ENCODE measurements at regions not wholly inside any gene's neighbourhood (a gene's known extent, or its start where the extent isn't known, plus 50 kb on each side); places are given as distances from the start of the nearest gene placed in this dataset.

- H3K4me3 ChIP-seq (ENCODE audit: low read depth, low read length), result no peak overlapping the region
- DNase-seq (ENCODE audit: low read depth), result peak; percentile 75
- no peak for TF ChIP-seq CTCF (IDR thresholded peaks at IDR 0.05; ENCODE audit: insufficient read depth, low read length, severe bottlenecking)
- H3K27me3 ChIP-seq (ENCODE audit: control insufficient read depth, insufficient read depth, low read length), result no peaks in the 10 kb centered on the region
- no peaks in the 10 kb centered on the region for H3K36me3 ChIP-seq (ENCODE audit: control insufficient read depth, insufficient read depth, low read length)
- FAIRE-seq, result no peak
Measured at GRCh38 chr21:14707511-14708020, 161.5 kb upstream of the SAMSN1 start.

- no peaks in the 10 kb centered on the region for H3K36me3 ChIP-seq (ENCODE audit: control insufficient read depth, insufficient read depth, low read length)
- no peaks in the 10 kb centered on the region for H3K27me3 ChIP-seq (ENCODE audit: control insufficient read depth, insufficient read depth, low read length)
- FAIRE-seq (no peak), DNase-seq (ENCODE audit: low read depth) (no peak)
- H3K4me3 ChIP-seq (ENCODE audit: low read depth, low read length), result no peak overlapping the region
- no peak for TF ChIP-seq CTCF (IDR thresholded peaks at IDR 0.05; ENCODE audit: insufficient read depth, low read length, severe bottlenecking)
Measured at GRCh38 chr21:14706712-14707510, 160.8 kb upstream of the SAMSN1 start.

GRCh38 chr21:14699433-14700407 is 153.6 kb upstream of the SAMSN1 start:
- Histone ChIP-seq H3K27me3 (ENCODE audit: control insufficient read depth, insufficient read depth, low read length) (no peaks in the 10 kb centered on the region), H3K36me3 (ENCODE audit: control insufficient read depth, insufficient read depth, low read length) (no peaks in the 10 kb centered on the region), H3K4me3 (ENCODE audit: low read depth, low read length) (no peak overlapping the region)
- TF ChIP-seq CTCF (IDR thresholded peaks at IDR 0.05; ENCODE audit: insufficient read depth, low read length, severe bottlenecking), result no peak
- no peak for FAIRE-seq
- peak; percentile 78 for DNase-seq (ENCODE audit: low read depth)

- no peak for FAIRE-seq
- no peaks in the 10 kb centered on the region for H3K27me3 ChIP-seq (ENCODE audit: control insufficient read depth, insufficient read depth, low read length)
- H3K36me3 ChIP-seq (ENCODE audit: control insufficient read depth, insufficient read depth, low read length), result no peaks in the 10 kb centered on the region
- H3K4me3 ChIP-seq (ENCODE audit: low read depth, low read length), result no peak overlapping the region
- no peak for DNase-seq (ENCODE audit: low read depth)
- TF ChIP-seq CTCF (IDR thresholded peaks at IDR 0.05; ENCODE audit: insufficient read depth, low read length, severe bottlenecking), result no peak
Measured at GRCh38 chr21:14697769-14698168, 151.7 kb upstream of the SAMSN1 start.

GRCh38 chr21:14694817-14695216 is 148.7 kb upstream of the SAMSN1 start:
- Histone ChIP-seq H3K27me3 (ENCODE audit: control insufficient read depth, insufficient read depth, low read length) (no peaks in the 10 kb centered on the region), H3K4me3 (ENCODE audit: low read depth, low read length) (no peak overlapping the region), H3K36me3 (ENCODE audit: control insufficient read depth, insufficient read depth, low read length) (no peaks in the 10 kb centered on the region)
- no peak for TF ChIP-seq CTCF (IDR thresholded peaks at IDR 0.05; ENCODE audit: insufficient read depth, low read length, severe bottlenecking)
- DNase-seq (ENCODE audit: low read depth) (no peak), FAIRE-seq (no peak)
